ENCODE measurements at regions not wholly inside any gene's neighbourhood (a gene's known extent, or its start where the extent isn't known, plus 50 kb on each side); places are given as distances from the start of the nearest gene placed in this dataset.

- Histone ChIP-seq H3K27ac (no peak overlapping the region), H3K27me3 (no peaks in the 10 kb centered on the region), H3K36me3 (no peaks in the 10 kb centered on the region), H3K4me3 (no peak overlapping the region), H3K9me3 (no peaks in the 10 kb centered on the region), H3K4me1 (peaks cover 4% of the 10 kb centered on the region)
- TF ChIP-seq CTCF (IDR thresholded peaks at IDR 0.05): no peak
- ATAC-seq: no peak
- DNase-seq: no peak
- intact Hi-C loops (cut with DNase I): no loop called here
Measured at GRCh38 chr4:186018784-186019183, 50.2 kb upstream of the TLR3 start.
